ENCODE measurements at regions not wholly inside any gene's neighbourhood (a gene's known extent, or its start where the extent isn't known, plus 50 kb on each side); places are given as distances from the start of the nearest gene placed in this dataset.

GRCh38 chr10:43863270-43863669, 214.6 kb upstream of the ZNF32 start:
- TF ChIP-seq TAF1 (IDR thresholded peaks at IDR 0.05; ENCODE audit: borderline replicate concordance, insufficient read depth, low read length) (no peak), POLR2AphosphoS5 (IDR thresholded peaks at IDR 0.05; ENCODE audit: low read depth, low read length) (no peak), FOXP2 (optimal IDR thresholded peaks at IDR 0.05; ENCODE audit: borderline replicate concordance, extremely low read depth, extremely low read length, insufficient read depth) (no peak), SIN3A (IDR thresholded peaks at IDR 0.05; ENCODE audit: borderline replicate concordance, insufficient read depth, low read length) (no peak)
